ENCODE measurements at regions not wholly inside any gene's neighbourhood (a gene's known extent, or its start where the extent isn't known, plus 50 kb on each side); places are given as distances from the start of the nearest gene placed in this dataset.

GRCh38 chr21:32131960-32132359, 146.9 kb downstream of the MIS18A start:
- no peak overlapping the region for H3K27ac ChIP-seq (replicated peaks)
- TF ChIP-seq, protein P1, sequence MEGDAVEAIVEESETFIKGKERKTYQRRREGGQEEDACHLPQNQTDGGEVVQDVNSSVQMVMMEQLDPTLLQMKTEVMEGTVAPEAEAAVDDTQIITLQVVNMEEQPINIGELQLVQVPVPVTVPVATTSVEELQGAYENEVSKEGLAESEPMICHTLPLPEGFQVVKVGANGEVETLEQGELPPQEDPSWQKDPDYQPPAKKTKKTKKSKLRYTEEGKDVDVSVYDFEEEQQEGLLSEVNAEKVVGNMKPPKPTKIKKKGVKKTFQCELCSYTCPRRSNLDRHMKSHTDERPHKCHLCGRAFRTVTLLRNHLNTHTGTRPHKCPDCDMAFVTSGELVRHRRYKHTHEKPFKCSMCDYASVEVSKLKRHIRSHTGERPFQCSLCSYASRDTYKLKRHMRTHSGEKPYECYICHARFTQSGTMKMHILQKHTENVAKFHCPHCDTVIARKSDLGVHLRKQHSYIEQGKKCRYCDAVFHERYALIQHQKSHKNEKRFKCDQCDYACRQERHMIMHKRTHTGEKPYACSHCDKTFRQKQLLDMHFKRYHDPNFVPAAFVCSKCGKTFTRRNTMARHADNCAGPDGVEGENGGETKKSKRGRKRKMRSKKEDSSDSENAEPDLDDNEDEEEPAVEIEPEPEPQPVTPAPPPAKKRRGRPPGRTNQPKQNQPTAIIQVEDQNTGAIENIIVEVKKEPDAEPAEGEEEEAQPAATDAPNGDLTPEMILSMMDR (IDR thresholded peaks at IDR 0.05; ENCODE audit: borderline replicate concordance) = no peak
- H3K27me3 ChIP-seq (ENCODE audit: low read depth) = no peaks in the 10 kb centered on the region
- no peaks in the 10 kb centered on the region for H3K36me3 ChIP-seq
- intact Hi-C loops (cut with micrococcal nuclease) = no loop called here
- no peak for DNase-seq
- H3K4me3 ChIP-seq = no peak overlapping the region
- peaks cover 14% of the 10 kb centered on the region for H3K9me3 ChIP-seq (replicated peaks)
- H3K4me1 ChIP-seq = peaks cover 23% of the 10 kb centered on the region

DNA sequence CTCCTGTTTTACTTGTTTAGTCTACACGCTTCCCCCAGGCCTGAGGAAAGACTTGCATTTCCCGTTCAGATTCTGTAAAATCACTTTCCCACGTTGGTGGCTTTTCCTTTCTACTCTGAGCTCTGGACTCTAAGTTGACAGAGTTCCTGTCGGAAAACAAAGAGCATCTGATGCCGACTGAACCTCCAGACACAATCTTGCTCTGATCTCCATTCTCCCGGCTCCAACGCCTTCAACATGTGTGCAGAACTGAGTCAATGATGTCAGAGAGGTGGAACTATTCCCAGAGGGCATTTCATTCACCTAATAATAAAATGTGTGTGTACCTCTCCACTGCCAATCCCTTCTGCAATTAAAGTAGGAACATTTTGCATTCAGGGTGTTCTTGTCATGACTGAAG, 147.7 kb downstream of the MIS18A start:
- Histone ChIP-seq H3K36me3 (no peaks in the 10 kb centered on the region), H3K4me1 (peaks cover 23% of the 10 kb centered on the region), H3K9me3 (replicated peaks) (peaks cover 10% of the 10 kb centered on the region), H3K4me3 (no peak overlapping the region), H3K27ac (replicated peaks) (no peak overlapping the region), H3K27me3 (ENCODE audit: low read depth) (no peaks in the 10 kb centered on the region)
- no peak for DNase-seq
- intact Hi-C loops (cut with micrococcal nuclease) = no loop called here
- TF ChIP-seq, protein P1 (IDR thresholded peaks at IDR 0.05; ENCODE audit: borderline replicate concordance) = no peak

DNA sequence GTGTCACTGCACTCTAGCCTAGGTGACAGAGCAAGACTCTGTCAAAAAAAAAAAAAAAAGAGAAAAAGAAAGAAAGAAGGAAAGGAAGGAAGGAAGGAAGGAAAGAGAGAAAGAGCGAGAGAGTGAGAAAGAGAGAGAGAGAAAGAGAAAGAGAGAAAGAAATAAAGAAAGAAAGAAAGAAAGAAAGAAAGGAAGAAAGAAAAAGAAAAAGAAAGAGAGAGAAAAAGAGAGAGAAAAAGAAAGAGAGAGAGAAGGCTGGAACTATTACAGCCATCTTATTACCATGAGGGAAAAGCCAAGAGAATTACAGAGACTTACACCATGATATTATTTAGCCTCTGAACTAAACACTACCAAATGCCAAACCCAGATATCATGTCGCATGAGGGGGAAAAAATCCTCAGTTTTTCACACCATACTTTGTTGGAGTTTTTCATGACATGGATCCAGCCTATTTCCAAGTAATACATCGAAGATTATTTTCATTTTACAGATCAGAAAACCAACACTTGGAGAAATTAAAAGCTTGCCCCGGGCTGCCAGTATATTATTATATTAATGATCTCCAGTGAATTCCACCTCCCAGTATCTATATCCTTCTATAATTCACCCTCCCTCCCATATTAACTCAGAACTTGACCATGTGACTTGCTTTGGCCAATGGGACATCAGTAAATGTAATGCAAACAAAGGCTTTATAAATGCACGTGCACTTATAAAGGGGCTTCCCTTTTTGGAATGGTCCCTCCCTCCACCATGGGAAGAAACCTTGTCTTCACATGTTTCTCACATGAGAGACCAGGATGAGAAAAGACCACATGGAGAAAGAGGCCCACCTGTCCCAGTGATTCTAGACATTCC, 148.6 kb downstream of the MIS18A start:
- H3K27ac ChIP-seq (replicated peaks) = no peak overlapping the region
- H3K9me3 ChIP-seq (replicated peaks) = peaks cover 10% of the 10 kb centered on the region
- no peak overlapping the region for H3K4me3 ChIP-seq
- DNase-seq = no peak
- no peaks in the 10 kb centered on the region for H3K36me3 ChIP-seq
- intact Hi-C loops (cut with micrococcal nuclease) = no loop called here
- peaks cover 17% of the 10 kb centered on the region for H3K4me1 ChIP-seq
- TF ChIP-seq, protein P1 (IDR thresholded peaks at IDR 0.05; ENCODE audit: borderline replicate concordance) = no peak
- no peaks in the 10 kb centered on the region for H3K27me3 ChIP-seq (ENCODE audit: low read depth)

DNA sequence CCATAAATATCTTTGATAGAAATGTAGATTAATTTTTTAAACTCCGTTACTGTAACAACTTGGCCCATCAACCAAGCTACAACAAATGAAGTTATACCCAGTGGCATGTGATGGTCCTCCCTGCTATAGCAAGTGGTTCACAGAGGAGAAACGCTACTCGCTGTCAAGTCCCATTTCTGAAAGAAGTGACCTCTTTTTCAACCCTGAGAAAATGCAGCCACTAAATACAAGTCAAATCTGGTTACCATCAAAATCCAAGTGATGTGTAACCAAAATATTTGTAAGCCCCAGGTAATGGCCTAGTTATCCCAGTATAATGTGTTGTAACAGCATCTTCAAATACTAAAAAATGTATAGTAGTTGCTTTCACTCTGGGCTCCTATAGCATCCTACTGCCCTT, 151.8 kb downstream of the MIS18A start:
- intact Hi-C loops (cut with micrococcal nuclease) = no loop called here
- DNase-seq = no peak

GRCh38 chr21:32122082-32122481, 156.8 kb downstream of the MIS18A start:
- H3K4me3 ChIP-seq = no peak overlapping the region
- H3K27me3 ChIP-seq (ENCODE audit: low read depth) = no peaks in the 10 kb centered on the region
- TF ChIP-seq, protein P1 (IDR thresholded peaks at IDR 0.05; ENCODE audit: borderline replicate concordance) = no peak
- DNase-seq = no peak
- no peak overlapping the region for H3K27ac ChIP-seq (replicated peaks)
- intact Hi-C loops (cut with micrococcal nuclease) = no loop called here
- peaks cover 22% of the 10 kb centered on the region for H3K9me3 ChIP-seq (replicated peaks)
- no peaks in the 10 kb centered on the region for H3K36me3 ChIP-seq
- no peaks in the 10 kb centered on the region for H3K4me1 ChIP-seq

More for the DNA sequence above, 151.8 kb downstream of the MIS18A start:
- peaks cover 12% of the 10 kb centered on the region for H3K4me1 ChIP-seq
- TF ChIP-seq, protein P1 (IDR thresholded peaks at IDR 0.05; ENCODE audit: borderline replicate concordance) = no peak
- no peak overlapping the region for H3K27ac ChIP-seq (replicated peaks)
- no peaks in the 10 kb centered on the region for H3K27me3 ChIP-seq (ENCODE audit: low read depth)
- H3K9me3 ChIP-seq (replicated peaks) = peaks cover 22% of the 10 kb centered on the region
- H3K36me3 ChIP-seq = no peaks in the 10 kb centered on the region
- H3K4me3 ChIP-seq = no peak overlapping the region

Measured in left ventricle myocardium inferior (tissue), 1 donor.